ENCODE measurements at regions not wholly inside any gene's neighbourhood (a gene's known extent, or its start where the extent isn't known, plus 50 kb on each side); places are given as distances from the start of the nearest gene placed in this dataset.

- no peak for TF ChIP-seq CTCF (IDR thresholded peaks at IDR 0.05)
- no peak for TF ChIP-seq POLR2A (IDR thresholded peaks at IDR 0.05)
- no peak for TF ChIP-seq EP300 (IDR thresholded peaks at IDR 0.05)
- no peak for TF ChIP-seq POLR2AphosphoS5 (IDR thresholded peaks at IDR 0.05)
These were observed 188.6 kb upstream of the ASIC2 start for GRCh38 chr17:33481652-33482051.
